ENCODE measurements at regions not wholly inside any gene's neighbourhood (a gene's known extent, or its start where the extent isn't known, plus 50 kb on each side); places are given as distances from the start of the nearest gene placed in this dataset.

DNA sequence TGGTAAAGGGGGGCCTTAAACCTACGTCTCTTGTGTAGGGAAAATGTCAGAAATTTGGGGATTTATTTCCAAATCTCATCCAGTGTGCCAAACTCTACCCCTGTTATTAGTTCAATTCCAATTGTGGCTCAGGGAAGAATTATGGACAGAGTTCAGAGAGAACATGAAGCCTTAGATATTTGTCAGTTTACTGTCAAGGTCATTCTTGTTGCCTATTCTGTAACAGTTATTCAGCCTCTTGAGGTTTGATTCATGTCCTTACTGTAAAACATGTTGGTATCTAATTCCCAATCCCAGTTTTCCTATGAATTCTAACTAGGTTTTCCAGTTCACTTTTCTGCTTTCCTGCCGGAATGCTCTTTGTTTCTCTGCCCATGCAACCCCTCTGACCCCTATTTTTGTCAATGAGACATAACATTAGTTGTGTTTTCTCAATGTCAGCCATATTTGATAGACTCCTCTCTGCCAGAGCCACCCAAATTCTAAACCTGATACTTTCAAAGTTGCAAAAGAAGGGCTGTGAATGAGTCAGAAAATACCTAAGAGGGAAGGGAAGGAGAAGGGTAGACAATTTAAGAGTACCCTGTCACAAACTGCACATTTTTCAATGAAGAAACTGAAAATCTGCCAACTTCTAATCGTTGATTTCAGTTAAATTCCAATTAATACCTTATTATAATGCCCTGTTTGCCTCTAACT lies 52.4 kb downstream of the ATOSA start:
- DNase-seq = no peak
- Histone ChIP-seq H3K27ac (ENCODE audit: insufficient read depth in 1 of 2, low read depth in 1 of 2, low read length in 2 of 2, poor library complexity in 1 of 2, severe bottlenecking in 2 of 2) (no peak overlapping the region), H3K9me3 (ENCODE audit: control extremely low read depth in 1 of 5, control insufficient read depth in 4 of 5, insufficient read depth in 2 of 5, low read depth in 1 of 5, low read length in 4 of 5) (no peaks in the 10 kb centered on the region), H3K27me3 (replicated peaks in 2 of 5; ENCODE audit: control insufficient read depth in 4 of 5, insufficient read depth in 5 of 5, low read length in 4 of 5) (no peaks in the 10 kb centered on the region), H3K4me3 (ENCODE audit: control insufficient read depth in 1 of 7, extremely low read depth in 1 of 7, insufficient read depth in 4 of 7, low read depth in 2 of 7, low read length in 6 of 7) (no peak overlapping the region), H3K4me1 (ENCODE audit: control extremely low read depth in 1 of 4, control insufficient read depth in 4 of 4, insufficient read depth in 4 of 4, low read length in 3 of 4) (no peaks in the 10 kb centered on the region), H3K36me3 (ENCODE audit: control insufficient read depth in 4 of 4, insufficient read depth in 4 of 4, low read length in 3 of 4) (peaks cover 4 to 43% (median 18%) of the 10 kb centered on the region in 4 experiments)
- WGBS (ENCODE audit: insufficient coverage) = 96% methylated on average over 3 of the region's 3 CpGs
- ChIA-PET CTCF (no interaction called here), POLR2A (interaction anchor here (0.7 kb wide), 1 partner anchor 40 kb away, joined by 4 read pairs; no protein-coding TSS in a partner anchor)

DNA sequence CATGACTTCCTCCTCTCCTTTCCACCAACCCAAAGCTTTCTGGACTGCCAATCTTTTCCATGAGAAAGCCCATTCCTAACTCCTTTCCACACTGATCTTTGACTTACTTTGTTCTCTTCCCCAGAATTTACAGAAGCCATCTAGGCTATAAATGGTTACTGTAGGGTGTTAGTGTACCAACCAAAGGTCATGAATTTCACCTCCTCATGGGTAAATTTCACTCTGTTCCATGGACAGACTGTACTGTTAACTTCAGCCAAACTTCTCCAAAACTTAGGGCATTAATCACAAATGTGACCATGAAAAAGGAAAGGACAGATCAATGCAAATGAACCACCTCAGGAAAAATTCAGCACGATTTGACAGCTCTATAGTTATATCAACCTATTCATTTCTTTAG lies 54.9 kb downstream of the ATOSA start:
- no peak for DNase-seq
- peaks cover 7 to 63% (median 16%) of the 10 kb centered on the region in 4 experiments for H3K36me3 ChIP-seq (ENCODE audit: control insufficient read depth in 4 of 4, insufficient read depth in 4 of 4, low read length in 3 of 4)

GRCh38 chr15:52622791-52623190 lies 54.0 kb upstream of the ARPP19 start:
- peaks cover 9 to 64% (median 15%) of the 10 kb centered on the region in 4 experiments for H3K36me3 ChIP-seq (ENCODE audit: control insufficient read depth in 4 of 4, insufficient read depth in 4 of 4, low read length in 3 of 4)
- CTCF ChIA-PET = interaction anchor here (1.0 kb wide), 1 partner anchor 111 kb away, joined by 4 read pairs; no protein-coding TSS in a partner anchor

More for the DNA sequence above, 54.9 kb downstream of the ATOSA start:
- Histone ChIP-seq H3K4me1 (ENCODE audit: control extremely low read depth in 1 of 4, control insufficient read depth in 4 of 4, insufficient read depth in 4 of 4, low read length in 3 of 4) (no peaks in the 10 kb centered on the region), H3K27me3 (replicated peaks in 2 of 5; ENCODE audit: control insufficient read depth in 4 of 5, insufficient read depth in 5 of 5, low read length in 4 of 5) (no peaks in the 10 kb centered on the region), H3K27ac (ENCODE audit: insufficient read depth in 1 of 2, low read depth in 1 of 2, low read length in 2 of 2, poor library complexity in 1 of 2, severe bottlenecking in 2 of 2) (no peak overlapping the region), H3K4me3 (ENCODE audit: control insufficient read depth in 1 of 7, extremely low read depth in 1 of 7, insufficient read depth in 4 of 7, low read depth in 2 of 7, low read length in 6 of 7) (no peak overlapping the region), H3K9me3 (ENCODE audit: control extremely low read depth in 1 of 5, control insufficient read depth in 4 of 5, insufficient read depth in 2 of 5, low read depth in 1 of 5, low read length in 4 of 5) (no peaks in the 10 kb centered on the region)
- no CpG with 5 or more reads among the region's 1 CpG for WGBS (ENCODE audit: insufficient coverage)
- POLR2A ChIA-PET = no interaction called here
- CTCF ChIA-PET = interaction anchor here (0.8 kb wide), 1 partner anchor 367 kb away, joined by 3 read pairs; no protein-coding TSS in a partner anchor

GRCh38 chr15:52620496-52620895 lies 51.7 kb upstream of the ARPP19 start:
- Histone ChIP-seq H3K4me3 (ENCODE audit: control insufficient read depth in 1 of 7, extremely low read depth in 1 of 7, insufficient read depth in 4 of 7, low read depth in 2 of 7, low read length in 6 of 7) (no peak overlapping the region), H3K27me3 (replicated peaks in 2 of 5; ENCODE audit: control insufficient read depth in 4 of 5, insufficient read depth in 5 of 5, low read length in 4 of 5) (no peaks in the 10 kb centered on the region), H3K27ac (ENCODE audit: insufficient read depth in 1 of 2, low read depth in 1 of 2, low read length in 2 of 2, poor library complexity in 1 of 2, severe bottlenecking in 2 of 2) (no peak overlapping the region), H3K36me3 (ENCODE audit: control insufficient read depth in 4 of 4, insufficient read depth in 4 of 4, low read length in 3 of 4) (peaks cover 10 to 56% (median 12%) of the 10 kb centered on the region in 4 experiments), H3K9me3 (ENCODE audit: control extremely low read depth in 1 of 5, control insufficient read depth in 4 of 5, insufficient read depth in 2 of 5, low read depth in 1 of 5, low read length in 4 of 5) (no peaks in the 10 kb centered on the region), H3K4me1 (ENCODE audit: control extremely low read depth in 1 of 4, control insufficient read depth in 4 of 4, insufficient read depth in 4 of 4, low read length in 3 of 4) (no peaks in the 10 kb centered on the region)
- POLR2A ChIA-PET = no interaction called here
- CTCF ChIA-PET = no interaction called here
- WGBS (ENCODE audit: insufficient coverage) = 100% methylated on average over 4 of the region's 4 CpGs
- DNase-seq = no peak

More at GRCh38 chr15:52622791-52623190, 54.0 kb upstream of the ARPP19 start:
- no peaks in the 10 kb centered on the region for H3K4me1 ChIP-seq (ENCODE audit: control extremely low read depth in 1 of 4, control insufficient read depth in 4 of 4, insufficient read depth in 4 of 4, low read length in 3 of 4)
- no peak overlapping the region for H3K4me3 ChIP-seq (ENCODE audit: control insufficient read depth in 1 of 7, extremely low read depth in 1 of 7, insufficient read depth in 4 of 7, low read depth in 2 of 7, low read length in 6 of 7)
- DNase-seq = no peak
- POLR2A ChIA-PET = no interaction called here
- H3K27me3 ChIP-seq (replicated peaks in 2 of 5; ENCODE audit: control insufficient read depth in 4 of 5, insufficient read depth in 5 of 5, low read length in 4 of 5) = no peaks in the 10 kb centered on the region
- H3K27ac ChIP-seq (ENCODE audit: insufficient read depth in 1 of 2, low read depth in 1 of 2, low read length in 2 of 2, poor library complexity in 1 of 2, severe bottlenecking in 2 of 2) = no peak overlapping the region
- 97% methylated on average over 4 of the region's 4 CpGs for WGBS (ENCODE audit: insufficient coverage)
- no peaks in the 10 kb centered on the region for H3K9me3 ChIP-seq (ENCODE audit: control extremely low read depth in 1 of 5, control insufficient read depth in 4 of 5, insufficient read depth in 2 of 5, low read depth in 1 of 5, low read length in 4 of 5)

Data from common myeloid progenitor, CD34-positive (primary cell).